ENCODE measurements at regions not wholly inside any gene's neighbourhood (a gene's known extent, or its start where the extent isn't known, plus 50 kb on each side); places are given as distances from the start of the nearest gene placed in this dataset.

- TF ChIP-seq, protein P1, sequence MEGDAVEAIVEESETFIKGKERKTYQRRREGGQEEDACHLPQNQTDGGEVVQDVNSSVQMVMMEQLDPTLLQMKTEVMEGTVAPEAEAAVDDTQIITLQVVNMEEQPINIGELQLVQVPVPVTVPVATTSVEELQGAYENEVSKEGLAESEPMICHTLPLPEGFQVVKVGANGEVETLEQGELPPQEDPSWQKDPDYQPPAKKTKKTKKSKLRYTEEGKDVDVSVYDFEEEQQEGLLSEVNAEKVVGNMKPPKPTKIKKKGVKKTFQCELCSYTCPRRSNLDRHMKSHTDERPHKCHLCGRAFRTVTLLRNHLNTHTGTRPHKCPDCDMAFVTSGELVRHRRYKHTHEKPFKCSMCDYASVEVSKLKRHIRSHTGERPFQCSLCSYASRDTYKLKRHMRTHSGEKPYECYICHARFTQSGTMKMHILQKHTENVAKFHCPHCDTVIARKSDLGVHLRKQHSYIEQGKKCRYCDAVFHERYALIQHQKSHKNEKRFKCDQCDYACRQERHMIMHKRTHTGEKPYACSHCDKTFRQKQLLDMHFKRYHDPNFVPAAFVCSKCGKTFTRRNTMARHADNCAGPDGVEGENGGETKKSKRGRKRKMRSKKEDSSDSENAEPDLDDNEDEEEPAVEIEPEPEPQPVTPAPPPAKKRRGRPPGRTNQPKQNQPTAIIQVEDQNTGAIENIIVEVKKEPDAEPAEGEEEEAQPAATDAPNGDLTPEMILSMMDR (IDR thresholded peaks at IDR 0.05; ENCODE audit: poor library complexity): no peak
- TF ChIP-seq EZH2 (IDR thresholded peaks at IDR 0.05; ENCODE audit: borderline replicate concordance) (no peak), EZH2phosphoT487 (IDR thresholded peaks at IDR 0.05; ENCODE audit: low read depth, severe bottlenecking, unreplicated experiment) (no peak)
Observed at GRCh38 chr7:4386190-4386589, 295.9 kb upstream of the FOXK1 start.
